ENCODE measurements at regions not wholly inside any gene's neighbourhood (a gene's known extent, or its start where the extent isn't known, plus 50 kb on each side); places are given as distances from the start of the nearest gene placed in this dataset.

GRCh38 chr12:67486671-67487070 is 161.9 kb upstream of the DYRK2 start:
- TF ChIP-seq, protein P1, sequence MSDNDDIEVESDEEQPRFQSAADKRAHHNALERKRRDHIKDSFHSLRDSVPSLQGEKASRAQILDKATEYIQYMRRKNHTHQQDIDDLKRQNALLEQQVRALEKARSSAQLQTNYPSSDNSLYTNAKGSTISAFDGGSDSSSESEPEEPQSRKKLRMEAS (IDR thresholded peaks at IDR 0.05), result no peak
- no peak for TF ChIP-seq RAD21 (IDR thresholded peaks at IDR 0.05; ENCODE audit: low read depth)
- TF ChIP-seq FOXM1 (IDR thresholded peaks at IDR 0.05; ENCODE audit: borderline replicate concordance, low read depth), result no peak
- TF ChIP-seq EP300 (IDR thresholded peaks at IDR 0.05; ENCODE audit: borderline replicate concordance), result no peak
- TF ChIP-seq, protein P2, sequence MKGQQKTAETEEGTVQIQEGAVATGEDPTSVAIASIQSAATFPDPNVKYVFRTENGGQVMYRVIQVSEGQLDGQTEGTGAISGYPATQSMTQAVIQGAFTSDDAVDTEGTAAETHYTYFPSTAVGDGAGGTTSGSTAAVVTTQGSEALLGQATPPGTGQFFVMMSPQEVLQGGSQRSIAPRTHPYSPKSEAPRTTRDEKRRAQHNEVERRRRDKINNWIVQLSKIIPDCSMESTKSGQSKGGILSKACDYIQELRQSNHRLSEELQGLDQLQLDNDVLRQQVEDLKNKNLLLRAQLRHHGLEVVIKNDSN (IDR thresholded peaks at IDR 0.05), result no peak
- TF ChIP-seq NFIC (IDR thresholded peaks at IDR 0.05), result no peak
- TF ChIP-seq TEAD4 (IDR thresholded peaks at IDR 0.05), result no peak
- no peak for TF ChIP-seq CEBPB (IDR thresholded peaks at IDR 0.05)
- TF ChIP-seq EGR1 (IDR thresholded peaks at IDR 0.05), result no peak
- no peak for TF ChIP-seq ZBTB7A (IDR thresholded peaks at IDR 0.05; ENCODE audit: low read depth)
- TF ChIP-seq TCF12 (IDR thresholded peaks at IDR 0.05; ENCODE audit: low read depth), result no peak
- TF ChIP-seq, protein P3, sequence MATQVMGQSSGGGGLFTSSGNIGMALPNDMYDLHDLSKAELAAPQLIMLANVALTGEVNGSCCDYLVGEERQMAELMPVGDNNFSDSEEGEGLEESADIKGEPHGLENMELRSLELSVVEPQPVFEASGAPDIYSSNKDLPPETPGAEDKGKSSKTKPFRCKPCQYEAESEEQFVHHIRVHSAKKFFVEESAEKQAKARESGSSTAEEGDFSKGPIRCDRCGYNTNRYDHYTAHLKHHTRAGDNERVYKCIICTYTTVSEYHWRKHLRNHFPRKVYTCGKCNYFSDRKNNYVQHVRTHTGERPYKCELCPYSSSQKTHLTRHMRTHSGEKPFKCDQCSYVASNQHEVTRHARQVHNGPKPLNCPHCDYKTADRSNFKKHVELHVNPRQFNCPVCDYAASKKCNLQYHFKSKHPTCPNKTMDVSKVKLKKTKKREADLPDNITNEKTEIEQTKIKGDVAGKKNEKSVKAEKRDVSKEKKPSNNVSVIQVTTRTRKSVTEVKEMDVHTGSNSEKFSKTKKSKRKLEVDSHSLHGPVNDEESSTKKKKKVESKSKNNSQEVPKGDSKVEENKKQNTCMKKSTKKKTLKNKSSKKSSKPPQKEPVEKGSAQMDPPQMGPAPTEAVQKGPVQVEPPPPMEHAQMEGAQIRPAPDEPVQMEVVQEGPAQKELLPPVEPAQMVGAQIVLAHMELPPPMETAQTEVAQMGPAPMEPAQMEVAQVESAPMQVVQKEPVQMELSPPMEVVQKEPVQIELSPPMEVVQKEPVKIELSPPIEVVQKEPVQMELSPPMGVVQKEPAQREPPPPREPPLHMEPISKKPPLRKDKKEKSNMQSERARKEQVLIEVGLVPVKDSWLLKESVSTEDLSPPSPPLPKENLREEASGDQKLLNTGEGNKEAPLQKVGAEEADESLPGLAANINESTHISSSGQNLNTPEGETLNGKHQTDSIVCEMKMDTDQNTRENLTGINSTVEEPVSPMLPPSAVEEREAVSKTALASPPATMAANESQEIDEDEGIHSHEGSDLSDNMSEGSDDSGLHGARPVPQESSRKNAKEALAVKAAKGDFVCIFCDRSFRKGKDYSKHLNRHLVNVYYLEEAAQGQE (IDR thresholded peaks at IDR 0.05; ENCODE audit: low read depth), result no peak
- no peak for TF ChIP-seq CREB1 (IDR thresholded peaks at IDR 0.05; ENCODE audit: low read depth)
- no peak for TF ChIP-seq YY1 (IDR thresholded peaks at IDR 0.05; ENCODE audit: low read depth)
- TF ChIP-seq TAF1 (IDR thresholded peaks at IDR 0.05; ENCODE audit: low read depth), result no peak

DNA sequence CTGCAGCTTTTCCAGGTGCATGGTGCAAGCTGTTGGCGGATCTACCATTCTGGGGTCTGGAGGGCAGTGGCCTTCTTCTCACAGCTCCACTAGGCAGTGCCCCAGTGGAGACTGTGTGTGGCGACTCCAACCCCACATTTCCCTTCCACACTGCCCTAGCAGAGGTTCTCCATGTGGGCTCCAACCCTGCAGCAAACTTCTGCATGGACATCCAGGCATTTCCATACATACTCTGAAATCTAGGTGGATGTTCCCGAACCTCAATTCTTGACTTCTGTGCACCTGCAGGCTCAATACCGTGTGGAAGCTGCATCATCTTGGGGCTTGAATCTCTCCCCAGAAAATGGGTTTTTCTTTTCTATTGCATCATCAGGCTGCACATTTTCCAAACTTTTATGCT is 160.2 kb upstream of the DYRK2 start:
- TF ChIP-seq, protein P2 (IDR thresholded peaks at IDR 0.05), result 0 out of 2 replicates have a peak, but pooled peaks have one; percentile 7

GRCh38 chr12:67489007-67489406 is 159.5 kb upstream of the DYRK2 start:
- TF ChIP-seq EGR1 (IDR thresholded peaks at IDR 0.05) (no peak), TAF1 (IDR thresholded peaks at IDR 0.05; ENCODE audit: low read depth) (no peak), FOXM1 (IDR thresholded peaks at IDR 0.05; ENCODE audit: borderline replicate concordance, low read depth) (no peak), TCF12 (IDR thresholded peaks at IDR 0.05; ENCODE audit: low read depth) (no peak)

GRCh38 chr12:67496581-67496980 is 152.0 kb upstream of the DYRK2 start:
- TF ChIP-seq TAF1 (IDR thresholded peaks at IDR 0.05; ENCODE audit: low read depth), result no peak

DNA sequence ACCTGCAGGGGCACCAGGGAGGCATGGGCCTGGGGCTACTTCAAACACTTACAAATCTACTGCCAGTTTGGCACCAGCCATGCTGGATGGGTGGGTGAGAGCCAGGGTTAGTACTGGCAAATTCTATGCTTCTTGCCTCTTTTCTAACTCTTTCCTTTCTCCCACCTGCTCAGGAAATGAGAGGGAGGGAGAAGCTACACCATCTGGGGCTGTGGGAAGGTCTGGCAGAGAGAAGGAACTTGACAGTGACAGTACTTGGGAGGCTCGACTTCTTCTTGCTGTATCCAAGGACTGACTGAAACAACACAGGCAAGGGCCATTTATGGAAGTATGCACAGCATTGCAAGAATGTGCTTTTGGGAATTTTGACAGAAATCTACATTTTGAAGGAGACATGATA is 149.6 kb upstream of the DYRK2 start:
- TF ChIP-seq RAD21 (IDR thresholded peaks at IDR 0.05; ENCODE audit: low read depth), result no peak

DNA sequence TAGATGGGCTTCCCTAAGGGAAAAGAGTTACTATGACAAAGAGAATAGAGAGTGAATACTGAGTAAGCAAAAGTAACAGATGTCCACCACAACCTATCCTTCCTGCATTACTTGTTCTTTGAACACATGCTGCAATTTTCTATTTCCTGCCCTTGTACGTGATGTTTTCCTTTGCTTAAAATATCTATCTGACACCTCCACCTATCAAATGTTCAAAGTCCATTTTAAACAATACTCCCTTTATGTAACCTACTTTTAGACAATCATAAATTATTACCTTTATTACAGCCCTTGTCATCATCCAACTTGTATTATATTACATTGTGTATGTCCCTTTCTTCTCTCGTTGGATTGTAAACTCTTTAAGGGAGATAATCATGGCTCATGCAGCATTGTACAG is 147.2 kb upstream of the DYRK2 start:
- no peak for TF ChIP-seq CREB1 (IDR thresholded peaks at IDR 0.05; ENCODE audit: low read depth)
- no peak for TF ChIP-seq YY1 (IDR thresholded peaks at IDR 0.05; ENCODE audit: low read depth)
- no peak for TF ChIP-seq FOXM1 (IDR thresholded peaks at IDR 0.05; ENCODE audit: borderline replicate concordance, low read depth)
- TF ChIP-seq EGR1 (IDR thresholded peaks at IDR 0.05), result no peak
- TF ChIP-seq CEBPB (IDR thresholded peaks at IDR 0.05), result no peak
- TF ChIP-seq RAD21 (IDR thresholded peaks at IDR 0.05; ENCODE audit: low read depth), result no peak
- no peak for TF ChIP-seq EP300 (IDR thresholded peaks at IDR 0.05; ENCODE audit: borderline replicate concordance)

GRCh38 chr12:67504026-67504425 is 144.5 kb upstream of the DYRK2 start:
- TF ChIP-seq EP300 (IDR thresholded peaks at IDR 0.05; ENCODE audit: borderline replicate concordance), result no peak
- no peak for TF ChIP-seq TAF1 (IDR thresholded peaks at IDR 0.05; ENCODE audit: low read depth)
- TF ChIP-seq YY1 (IDR thresholded peaks at IDR 0.05; ENCODE audit: low read depth), result no peak
- TF ChIP-seq EGR1 (IDR thresholded peaks at IDR 0.05), result no peak

DNA sequence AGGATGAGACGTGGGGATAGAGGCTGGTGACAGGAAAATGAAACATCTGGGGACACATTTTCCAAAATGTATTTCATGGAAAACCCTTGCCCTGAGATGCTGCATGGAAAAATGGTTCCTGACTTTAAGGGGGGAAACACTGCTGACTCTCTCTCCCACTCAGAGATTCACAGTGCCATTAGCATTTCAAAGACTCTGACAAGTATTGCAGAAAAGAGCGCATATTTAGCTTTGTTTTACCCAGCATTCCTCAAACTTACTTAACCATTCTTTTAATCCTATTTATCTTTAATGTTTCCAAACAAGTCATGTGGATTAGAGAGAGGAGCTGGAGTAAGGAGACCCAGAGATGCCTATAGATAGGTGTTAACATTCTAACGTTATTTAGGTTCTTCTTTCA is 141.8 kb upstream of the DYRK2 start:
- TF ChIP-seq FOXM1 (IDR thresholded peaks at IDR 0.05; ENCODE audit: borderline replicate concordance, low read depth), result no peak
- no peak for TF ChIP-seq NFIC (IDR thresholded peaks at IDR 0.05)
- no peak for TF ChIP-seq EP300 (IDR thresholded peaks at IDR 0.05; ENCODE audit: borderline replicate concordance)
- TF ChIP-seq, protein P1 (IDR thresholded peaks at IDR 0.05), result no peak
- TF ChIP-seq YY1 (IDR thresholded peaks at IDR 0.05; ENCODE audit: low read depth), result no peak
- TF ChIP-seq RAD21 (IDR thresholded peaks at IDR 0.05; ENCODE audit: low read depth), result no peak
- TF ChIP-seq TAF1 (IDR thresholded peaks at IDR 0.05; ENCODE audit: low read depth), result no peak
- TF ChIP-seq CEBPB (IDR thresholded peaks at IDR 0.05), result no peak
- TF ChIP-seq, protein P3 (IDR thresholded peaks at IDR 0.05; ENCODE audit: low read depth), result no peak
- no peak for TF ChIP-seq EGR1 (IDR thresholded peaks at IDR 0.05)
- TF ChIP-seq TCF12 (IDR thresholded peaks at IDR 0.05; ENCODE audit: low read depth), result no peak
- no peak for TF ChIP-seq ZBTB7A (IDR thresholded peaks at IDR 0.05; ENCODE audit: low read depth)
- TF ChIP-seq, protein P2 (IDR thresholded peaks at IDR 0.05), result no peak
- no peak for TF ChIP-seq CREB1 (IDR thresholded peaks at IDR 0.05; ENCODE audit: low read depth)
- no peak for TF ChIP-seq TEAD4 (IDR thresholded peaks at IDR 0.05)

All from Ishikawa (cell line).